SU-DHL-6 (cell line): ENCODE measurements at regions not wholly inside any gene's neighbourhood (a gene's known extent, or its start where the extent isn't known, plus 50 kb on each side); places are given as distances from the start of the nearest gene placed in this dataset.

ENCODE experiments used
- EZH2phosphoT487 ChIP-seq: fragments of 200-600 bp; sonication (generic), shearing (Covaris generic); conservative IDR thresholded peaks from 2 replicates; pipeline ENCODE4 v1.6.1; 2018; ENCODE audit warnings: mild to moderate bottlenecking, antibody characterized with exemption, low read length, moderate library complexity, mixed read lengths
- TF ChIP-seq, protein P1 (sequence below): fragments of 200-600 bp; sonication (generic); IDR thresholded peaks from one replicate; pipeline ENCODE4 v1.5.1; 2017; ENCODE audit warnings: antibody characterized with exemption, mild to moderate bottlenecking, low read length, moderate library complexity; ENCODE audit not compliant: insufficient read depth, poor library complexity, severe bottlenecking

DNA sequence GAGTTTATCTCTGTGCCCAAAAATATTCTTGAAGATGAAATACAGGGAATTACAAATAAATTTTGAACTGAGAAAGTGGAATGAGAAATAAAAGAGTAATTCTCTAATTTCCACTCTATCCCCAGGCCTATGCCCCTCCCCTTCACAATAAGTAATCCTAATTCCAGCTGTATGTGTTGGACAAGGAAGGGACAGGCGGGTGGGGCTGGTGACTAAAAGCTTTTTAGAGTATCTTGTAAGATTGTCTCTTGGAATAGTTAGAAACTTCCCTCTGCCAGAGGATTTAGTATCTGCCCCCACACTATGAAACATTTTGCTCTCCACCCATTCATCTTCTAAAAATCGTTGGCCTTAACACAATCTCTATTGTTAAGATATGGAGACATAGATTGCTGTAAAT lies 199.2 kb downstream of the MBL2 start:
- TF ChIP-seq, protein P1, sequence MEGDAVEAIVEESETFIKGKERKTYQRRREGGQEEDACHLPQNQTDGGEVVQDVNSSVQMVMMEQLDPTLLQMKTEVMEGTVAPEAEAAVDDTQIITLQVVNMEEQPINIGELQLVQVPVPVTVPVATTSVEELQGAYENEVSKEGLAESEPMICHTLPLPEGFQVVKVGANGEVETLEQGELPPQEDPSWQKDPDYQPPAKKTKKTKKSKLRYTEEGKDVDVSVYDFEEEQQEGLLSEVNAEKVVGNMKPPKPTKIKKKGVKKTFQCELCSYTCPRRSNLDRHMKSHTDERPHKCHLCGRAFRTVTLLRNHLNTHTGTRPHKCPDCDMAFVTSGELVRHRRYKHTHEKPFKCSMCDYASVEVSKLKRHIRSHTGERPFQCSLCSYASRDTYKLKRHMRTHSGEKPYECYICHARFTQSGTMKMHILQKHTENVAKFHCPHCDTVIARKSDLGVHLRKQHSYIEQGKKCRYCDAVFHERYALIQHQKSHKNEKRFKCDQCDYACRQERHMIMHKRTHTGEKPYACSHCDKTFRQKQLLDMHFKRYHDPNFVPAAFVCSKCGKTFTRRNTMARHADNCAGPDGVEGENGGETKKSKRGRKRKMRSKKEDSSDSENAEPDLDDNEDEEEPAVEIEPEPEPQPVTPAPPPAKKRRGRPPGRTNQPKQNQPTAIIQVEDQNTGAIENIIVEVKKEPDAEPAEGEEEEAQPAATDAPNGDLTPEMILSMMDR, result no peak
- no peak for TF ChIP-seq EZH2phosphoT487
